Activated CD4-positive, alpha-beta T cell treated with anti-CD3 and anti-CD28 coated beads, Interleukin-2, Interleukin-6, amounts not matched to agents 100 ng/mL and 50 ng/mL, durations not matched to agents 16 hours and 8 hours (primary cell): ENCODE measurements at regions not wholly inside any gene's neighbourhood (a gene's known extent, or its start where the extent isn't known, plus 50 kb on each side); places are given as distances from the start of the nearest gene placed in this dataset.

Experiments
- DNase-seq: peaks from one replicate; pipeline ENCODE4 v3.0.0-alpha.2; 2020

DNA sequence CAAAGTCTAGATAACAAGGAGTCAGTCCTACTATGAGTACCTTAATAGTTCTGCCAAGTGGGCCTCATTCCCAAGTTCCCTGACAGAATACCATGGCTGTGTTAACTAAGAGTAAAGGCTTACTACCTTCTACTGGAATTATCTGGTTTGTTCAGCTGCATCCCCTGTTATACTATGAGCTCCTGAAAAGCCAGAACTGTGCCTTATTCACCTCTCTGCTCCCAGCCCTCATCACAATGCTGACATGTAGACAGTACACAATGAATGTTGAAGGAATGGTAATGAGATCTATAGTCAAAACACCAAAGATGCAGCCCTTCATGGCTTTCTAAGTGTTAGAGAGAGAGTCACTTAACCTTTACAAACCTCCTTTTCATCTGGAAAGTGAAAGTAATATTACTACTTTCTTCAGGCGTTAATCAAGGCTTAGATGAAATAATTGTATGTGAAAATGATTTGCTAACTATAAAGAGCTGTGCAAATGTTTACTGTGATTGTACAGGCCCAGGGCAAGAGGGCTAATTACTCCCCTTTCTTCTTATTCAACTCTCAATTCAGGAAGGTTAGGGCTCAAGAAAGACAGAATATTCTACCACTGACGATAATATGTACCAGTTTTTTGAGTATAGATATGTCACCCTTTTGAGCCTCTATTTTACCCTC, 70.3 kb upstream of the MROH9 start:
- DNase-seq: no peak

DNA sequence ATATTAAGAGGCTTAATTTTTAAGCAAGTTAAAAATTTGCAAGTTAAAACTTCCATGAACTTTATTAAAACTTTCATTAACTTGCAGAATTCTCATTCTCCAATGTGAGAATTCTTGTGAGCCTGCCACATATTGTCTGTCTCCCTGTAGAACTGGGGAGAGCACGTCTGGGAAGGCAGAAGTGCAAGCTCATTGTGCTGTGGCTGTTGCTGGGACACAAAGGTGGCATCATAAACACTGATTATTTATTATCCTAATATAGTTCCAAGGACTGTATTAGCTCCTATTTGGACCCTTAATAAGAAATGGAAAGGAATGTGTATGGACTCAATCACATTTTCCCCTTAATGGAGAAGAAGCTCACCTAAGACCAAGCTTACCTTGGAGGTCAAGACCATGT, 68.7 kb upstream of the MROH9 start:
- DNase-seq: no peak

DNA sequence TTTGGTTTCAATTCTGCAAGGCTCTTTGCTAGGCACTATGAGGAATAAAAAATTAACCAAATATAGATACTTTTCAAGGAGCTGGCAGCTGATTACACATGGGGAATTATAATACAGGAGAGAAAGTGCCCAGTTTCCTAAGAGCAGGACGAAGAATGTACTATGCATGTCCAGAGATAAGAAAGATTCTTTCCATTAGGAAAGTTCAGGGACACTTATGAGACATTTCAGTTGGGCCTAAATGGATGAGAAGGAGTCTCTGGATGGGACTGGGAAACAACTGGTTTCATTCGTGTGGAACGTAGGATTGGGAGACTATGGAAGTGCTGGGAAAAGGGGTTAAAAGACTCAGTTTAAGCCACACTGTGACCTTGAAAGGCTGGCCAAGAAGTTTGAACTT, 63.5 kb upstream of the MROH9 start:
- no peak for DNase-seq

DNA sequence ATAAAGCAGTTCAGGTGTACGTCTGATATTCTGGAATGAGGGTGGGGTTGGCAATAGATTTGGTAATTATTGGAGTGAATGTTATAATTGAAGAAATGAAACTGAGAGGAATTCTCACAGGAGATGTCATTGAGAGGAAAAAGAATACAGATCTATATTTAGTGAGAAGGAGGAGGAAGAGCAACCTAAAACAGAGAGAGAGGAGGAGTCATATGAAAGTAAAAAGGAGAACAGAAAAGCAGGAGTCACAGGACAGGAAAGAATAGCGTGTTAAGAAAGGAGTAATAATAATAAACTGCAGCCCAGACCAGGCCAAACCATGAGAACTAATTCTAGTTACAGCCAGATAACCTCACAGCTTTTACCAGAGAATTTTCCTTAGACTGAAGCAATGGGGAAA, 62.7 kb upstream of the MROH9 start:
- no peak for DNase-seq

DNA sequence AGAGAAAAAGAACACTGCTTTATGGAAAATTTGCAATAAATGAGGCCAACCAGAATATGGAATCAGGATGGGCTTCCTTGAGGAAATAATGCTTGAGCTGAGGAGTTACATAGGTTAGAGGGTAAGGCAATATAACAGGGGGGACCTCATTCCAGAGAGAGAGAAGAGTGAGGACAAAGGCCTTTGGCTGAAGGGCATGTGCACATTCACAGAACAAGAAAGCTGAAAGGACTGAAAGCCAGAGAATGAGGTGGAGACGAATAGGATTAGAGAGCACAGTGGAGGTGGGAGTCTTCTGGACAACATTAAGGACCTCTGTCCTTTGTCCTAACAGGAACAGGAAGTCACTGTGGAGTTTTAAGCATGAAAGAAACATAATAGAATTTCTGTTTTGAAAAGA, 60.7 kb upstream of the MROH9 start:
- DNase-seq: no peak

DNA sequence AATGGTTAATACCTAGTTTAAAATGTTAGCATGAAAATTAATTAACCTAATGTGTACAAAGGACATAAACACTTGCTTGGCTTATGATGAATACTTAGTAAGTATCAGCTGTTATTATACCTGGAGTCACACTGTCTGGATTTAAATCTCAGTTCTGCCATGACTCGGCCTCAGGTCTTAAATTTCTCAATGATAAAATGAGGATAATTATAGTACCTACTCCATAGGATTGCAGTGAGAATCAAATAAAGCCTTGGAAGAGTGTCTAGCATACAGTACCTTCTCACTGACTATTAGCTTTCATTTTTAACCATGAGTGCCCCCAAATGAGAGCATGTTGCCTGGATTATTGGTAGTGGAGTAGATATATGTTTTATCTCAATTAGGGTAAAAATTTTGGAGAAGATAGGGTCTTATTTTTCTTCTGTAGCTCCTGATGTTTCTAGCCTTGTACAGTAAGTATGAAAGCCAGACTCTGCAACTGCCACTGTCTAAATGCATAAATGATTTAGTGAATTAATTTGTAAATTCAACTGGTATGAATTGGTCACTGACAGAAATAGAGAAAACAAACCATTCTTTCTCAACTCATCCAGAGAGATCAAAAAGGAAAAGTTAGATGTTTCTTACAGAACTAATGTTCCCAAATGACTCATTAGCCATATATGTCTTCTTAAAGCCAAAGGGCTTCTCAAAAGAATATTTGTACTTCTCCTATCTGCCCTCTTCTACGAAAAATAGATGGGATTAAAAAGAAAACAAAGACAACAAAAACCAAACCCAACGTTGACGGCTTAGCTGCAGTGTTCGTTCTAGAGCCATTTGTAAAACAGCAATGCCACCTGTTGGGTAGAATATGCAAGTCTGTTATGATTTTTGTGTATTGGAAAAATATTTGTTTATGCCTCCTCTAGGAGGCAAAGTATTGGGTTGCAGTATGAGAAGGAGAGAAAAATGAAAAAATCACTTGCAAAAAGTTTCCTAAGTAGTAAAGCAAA, 53.8 kb upstream of the MROH9 start:
- peak; percentile 1 for DNase-seq
